ENCODE measurements at regions not wholly inside any gene's neighbourhood (a gene's known extent, or its start where the extent isn't known, plus 50 kb on each side); places are given as distances from the start of the nearest gene placed in this dataset.

DNA sequence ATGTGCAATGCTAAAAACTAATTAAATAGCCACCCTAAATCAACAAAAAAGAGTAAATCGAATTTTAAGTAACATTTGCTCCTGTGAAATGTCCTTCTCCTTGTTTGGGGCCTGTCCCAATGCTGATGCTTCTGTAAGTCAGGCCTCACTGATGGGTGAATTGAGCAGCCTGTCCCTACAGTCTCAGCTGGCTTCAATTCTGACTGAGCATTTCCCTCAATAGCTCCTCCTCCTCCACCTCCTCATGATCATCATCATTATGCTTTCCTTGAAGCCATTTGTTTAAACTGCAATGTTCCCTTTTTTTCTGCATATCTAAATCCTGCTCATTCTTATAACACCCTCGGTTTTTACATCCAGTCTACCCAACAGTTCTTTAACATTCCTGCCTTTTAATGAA is 137.2 kb upstream of the CELF4 start:
- no peak for DNase-seq

DNA sequence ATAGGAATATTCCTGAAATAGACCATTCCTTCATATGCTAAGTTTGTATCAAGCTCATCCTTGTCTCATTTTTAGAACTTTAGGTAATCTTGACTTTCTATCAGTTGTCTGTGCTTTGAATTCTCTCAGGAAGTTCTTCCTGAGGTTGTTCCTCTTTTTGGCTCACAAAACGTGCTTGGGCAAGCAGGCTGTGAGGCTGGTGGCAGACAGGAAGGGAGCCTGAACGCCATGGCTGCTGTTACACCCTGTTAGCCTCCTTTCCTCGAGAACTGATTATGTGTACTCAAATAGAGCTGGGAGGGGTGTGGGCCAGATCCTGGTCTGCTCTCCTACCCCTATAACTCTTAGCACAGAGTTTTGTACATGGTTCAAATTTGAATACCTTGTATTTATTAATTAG is 136.4 kb upstream of the CELF4 start:
- DNase-seq, result no peak

DNA sequence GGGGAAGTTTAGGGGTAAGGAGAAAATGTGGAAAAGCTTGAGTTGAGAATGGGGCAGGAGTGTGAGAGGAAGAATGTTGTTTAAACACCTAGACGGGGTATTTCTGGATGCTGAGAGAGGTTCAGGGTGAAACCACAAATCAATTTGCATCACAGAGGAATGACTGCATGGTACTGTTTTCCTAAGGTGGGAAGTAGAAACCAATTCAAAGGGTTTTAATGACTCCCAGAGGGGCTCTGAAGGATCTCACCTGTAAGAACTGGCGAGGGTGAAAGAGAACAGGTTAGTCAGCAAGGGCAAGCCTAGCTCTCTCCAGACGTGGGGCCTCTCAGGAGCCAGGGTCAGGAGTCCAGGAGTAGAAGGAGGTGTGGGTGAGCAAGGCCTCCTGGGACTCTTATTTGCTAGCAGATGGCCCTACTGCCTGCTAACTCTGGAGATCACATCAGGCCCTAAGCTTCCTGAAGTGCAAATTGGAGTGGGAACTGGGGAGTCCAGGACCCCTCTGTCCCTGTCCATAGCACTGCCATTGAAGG is 133.0 kb upstream of the CELF4 start:
- no peak for DNase-seq

DNA sequence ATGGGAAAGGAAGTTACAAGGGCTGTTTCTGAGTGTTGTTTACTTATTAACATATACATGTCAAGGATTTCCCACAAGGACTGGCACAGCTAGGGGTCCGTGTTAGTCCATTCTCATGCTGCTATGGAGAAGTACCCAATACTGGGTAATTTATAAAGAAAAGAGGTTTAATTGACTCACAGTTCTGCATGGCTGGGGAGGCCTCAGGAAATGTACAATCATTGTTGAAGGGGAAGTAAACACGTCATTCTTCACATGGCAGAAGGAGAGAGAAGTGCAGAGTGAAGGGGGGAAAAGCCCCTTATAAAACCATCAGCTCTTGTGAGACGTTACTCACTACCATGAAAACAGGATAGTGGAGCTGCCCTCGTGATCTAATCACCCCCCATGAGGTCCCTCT is 128.9 kb upstream of the CELF4 start:
- no peak for DNase-seq

DNA sequence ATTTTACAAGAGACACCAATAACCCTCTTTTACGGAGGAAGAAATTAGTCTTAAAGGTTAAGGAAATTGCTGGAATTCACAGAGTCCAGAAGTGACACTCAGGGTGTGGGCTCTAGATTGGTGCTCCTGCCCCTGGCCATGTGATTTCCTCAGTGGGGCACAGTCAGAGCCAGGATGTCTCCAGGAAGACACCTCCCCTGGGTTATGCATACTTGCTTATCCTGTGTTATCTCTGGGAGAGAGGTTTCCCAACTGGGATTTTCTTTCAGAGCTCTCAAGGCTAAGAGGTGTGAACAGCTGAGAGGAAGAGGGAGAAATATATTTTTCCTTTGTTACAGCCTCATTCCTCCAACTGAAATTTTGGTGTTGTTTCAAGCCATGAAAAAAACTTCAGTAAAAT is 125.6 kb upstream of the CELF4 start:
- no peak for DNase-seq

- no peak for DNase-seq
These were observed 124.2 kb upstream of the CELF4 start for GRCh38 chr18:37689841-37690240.

DNA sequence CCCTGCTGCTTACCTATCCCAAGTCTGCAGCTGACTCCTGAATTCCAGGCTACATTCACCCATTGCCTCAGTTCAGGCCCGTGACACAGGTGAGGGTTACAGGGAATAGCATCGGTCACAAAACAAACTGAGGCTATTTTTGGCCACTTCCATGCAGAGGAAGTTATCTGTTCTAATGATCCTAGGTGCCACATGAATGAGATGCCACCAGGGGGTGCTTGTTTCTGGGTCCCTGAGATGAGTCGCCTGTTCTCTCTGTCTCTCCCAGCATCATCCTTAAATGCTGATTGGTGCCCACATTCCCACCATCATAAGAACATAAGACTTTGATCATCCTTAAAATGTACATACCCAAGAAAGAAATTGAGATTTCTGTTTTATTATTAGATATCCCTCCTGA is 119.0 kb upstream of the CELF4 start:
- DNase-seq, result no peak

DNA sequence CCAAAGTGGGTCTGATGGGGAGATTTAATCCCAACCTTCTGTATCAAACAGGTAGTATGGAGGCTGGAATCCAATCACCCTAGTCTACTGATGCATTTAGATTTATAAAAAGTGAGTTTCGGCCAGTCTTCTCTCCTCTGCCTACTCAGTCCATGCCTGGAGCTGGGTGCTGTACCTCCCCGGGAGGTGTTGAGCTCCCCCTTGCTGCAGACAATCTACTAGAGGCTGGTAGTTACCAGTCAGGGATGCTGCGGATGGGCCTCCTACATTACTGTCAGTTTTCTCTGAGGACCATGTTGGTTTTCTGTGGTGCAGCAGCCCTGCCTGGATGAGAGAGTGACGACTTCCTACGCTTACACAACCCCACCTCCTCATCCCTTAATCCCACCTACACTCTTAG is 118.6 kb upstream of the CELF4 start:
- DNase-seq, result no peak

- DNase-seq, result no peak
These were observed 115.3 kb upstream of the CELF4 start for GRCh38 chr18:37680911-37681310.

GRCh38 chr18:37676276-37676675 is 110.7 kb upstream of the CELF4 start:
- DNase-seq, result no peak

DNA sequence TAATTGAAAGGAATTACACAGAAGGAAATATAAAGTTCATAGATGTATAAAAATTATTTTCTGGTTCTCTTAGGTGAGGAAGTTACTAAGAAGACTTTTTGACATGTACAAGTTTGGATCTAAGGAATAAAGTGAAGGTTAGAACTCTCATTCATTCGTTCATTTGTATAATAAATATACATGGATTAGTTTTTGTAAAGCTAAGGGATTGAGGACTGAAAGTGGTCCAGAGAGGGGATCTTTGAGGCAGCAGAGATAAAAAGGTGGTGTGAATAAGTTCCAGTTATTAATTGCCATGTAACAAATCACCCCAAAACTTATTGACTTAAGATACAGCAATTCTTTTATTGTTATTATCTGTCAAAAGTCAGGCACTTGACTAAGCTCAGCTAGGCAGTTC is 110.1 kb upstream of the CELF4 start:
- no peak for DNase-seq

DNA sequence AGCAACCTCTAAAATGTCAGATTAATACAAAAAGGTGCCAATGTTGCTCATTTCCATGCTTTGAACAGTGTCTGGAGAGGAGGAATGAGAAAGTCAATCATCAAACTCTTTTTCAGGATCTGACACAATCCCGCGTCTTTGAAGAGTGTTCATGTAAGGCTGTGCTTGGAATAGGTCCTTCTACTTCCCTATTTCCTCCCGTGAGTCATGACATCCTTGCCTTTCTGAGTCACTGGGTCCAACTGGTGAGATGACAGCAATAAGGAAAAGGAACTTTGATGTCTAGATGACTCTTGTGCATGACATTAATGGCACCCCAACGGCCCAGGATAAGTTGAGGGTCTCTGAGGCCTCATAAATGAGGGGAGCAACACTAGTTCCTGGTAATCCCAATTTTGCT is 109.0 kb upstream of the CELF4 start:
- no peak for DNase-seq

DNA sequence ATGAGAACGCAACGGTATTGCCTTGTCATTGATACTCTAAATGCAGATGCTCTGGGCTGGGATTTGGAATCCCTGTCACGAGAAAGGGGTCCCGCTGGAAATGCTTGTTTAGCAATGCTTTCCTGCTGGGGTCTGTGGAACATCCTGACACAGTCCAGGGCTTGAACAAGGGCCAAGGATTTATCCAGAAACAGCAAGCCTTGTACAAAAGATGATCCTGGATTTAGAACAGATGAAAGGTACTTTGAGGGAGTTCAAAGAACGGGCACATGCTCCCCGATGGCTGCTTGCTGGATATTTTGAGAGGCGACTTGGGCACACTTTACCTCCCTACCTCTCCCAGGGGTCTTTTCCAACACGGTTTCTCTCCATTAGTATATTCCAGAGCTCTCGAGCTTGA is 108.1 kb upstream of the CELF4 start:
- DNase-seq, result no peak

GRCh38 chr18:37672932-37673595 is 107.5 kb upstream of the CELF4 start:
- DNase-seq, result no peak

- DNase-seq, result no peak
These were observed 106.4 kb upstream of the CELF4 start for GRCh38 chr18:37672001-37672400.

DNA sequence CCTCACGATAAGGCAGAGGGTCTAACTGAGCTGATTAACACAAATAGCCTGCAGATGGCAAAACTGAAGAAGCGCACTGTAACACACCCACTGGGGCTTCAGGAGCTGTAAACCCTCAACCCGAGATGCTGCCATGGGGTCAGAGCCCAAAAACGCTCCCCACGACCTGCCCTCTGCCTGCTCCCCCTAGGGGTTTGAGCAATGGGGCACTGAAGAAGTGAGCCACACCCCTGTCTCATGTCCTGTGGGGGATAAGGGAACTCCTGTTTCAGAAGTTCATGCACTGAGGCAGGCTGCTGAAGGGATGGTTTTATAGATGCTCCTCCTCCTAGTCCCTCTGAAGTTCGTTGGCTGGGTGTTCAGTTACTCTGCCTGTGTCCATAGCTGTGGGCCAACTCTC is 105.9 kb upstream of the CELF4 start:
- DNase-seq, result no peak

GRCh38 chr18:37671119-37671518 is 105.5 kb upstream of the CELF4 start:
- no peak for DNase-seq

- DNase-seq, result no peak
These were observed 104.5 kb upstream of the CELF4 start for GRCh38 chr18:37669991-37670534.

DNA sequence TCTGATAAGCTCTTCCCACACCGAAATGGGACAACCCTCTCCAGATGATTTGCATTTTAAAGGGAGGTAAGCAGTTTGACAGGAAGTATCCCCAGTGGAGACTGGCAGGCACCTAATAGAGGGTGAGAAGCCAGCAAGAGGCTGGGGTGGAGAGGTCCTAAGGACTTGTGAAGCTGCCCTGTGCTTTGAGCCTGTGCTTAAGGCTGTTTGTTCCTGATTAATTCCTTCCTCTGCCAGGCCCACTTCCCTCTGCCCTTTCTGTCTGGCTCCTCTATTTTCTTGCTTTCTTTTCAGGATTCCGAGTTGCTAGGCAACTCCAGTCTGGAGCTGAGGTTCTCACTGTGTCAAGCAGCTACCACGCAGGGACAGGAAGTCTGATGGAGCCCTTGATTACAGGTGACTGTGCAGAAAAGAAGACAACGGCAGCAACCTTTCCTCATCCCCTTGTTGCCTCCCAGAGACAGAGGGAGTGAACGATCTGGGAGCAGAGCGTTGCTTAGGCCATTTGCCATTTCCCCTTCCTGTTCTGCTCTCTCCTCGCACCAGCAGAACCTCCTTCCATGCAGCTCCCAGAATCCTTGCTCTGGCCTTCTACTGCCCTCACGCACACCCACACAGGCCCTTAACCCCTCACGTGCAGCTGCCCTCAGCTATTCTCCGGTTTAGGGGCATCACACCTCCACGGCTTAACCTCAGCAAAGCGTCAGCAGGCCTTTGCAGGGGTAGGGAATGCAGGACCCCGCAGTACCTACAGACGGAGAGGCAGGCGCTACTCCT is 103.6 kb upstream of the CELF4 start:
- no peak for DNase-seq

GRCh38 chr18:37667836-37668235 is 102.2 kb upstream of the CELF4 start:
- DNase-seq, result no peak

DNA sequence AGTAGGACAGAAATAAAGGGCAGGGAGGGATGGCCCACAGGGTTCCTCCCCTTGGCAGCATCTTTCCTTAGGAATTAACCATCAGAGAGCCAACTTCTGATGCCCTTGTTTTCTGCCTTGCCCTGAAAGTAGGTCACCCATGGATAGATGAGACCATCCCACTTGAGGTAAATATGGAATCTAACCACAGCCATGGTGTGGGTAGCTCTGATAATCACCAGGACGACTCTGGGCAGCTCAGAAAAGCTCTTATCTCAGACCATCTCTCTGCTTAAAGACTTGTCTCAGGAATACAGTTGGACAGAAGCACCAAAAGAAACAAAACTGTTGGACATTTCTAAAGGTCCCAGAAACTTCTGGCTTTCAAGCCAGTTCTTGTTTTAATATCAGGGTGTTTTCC is 101.4 kb upstream of the CELF4 start:
- DNase-seq, result no peak

DNA sequence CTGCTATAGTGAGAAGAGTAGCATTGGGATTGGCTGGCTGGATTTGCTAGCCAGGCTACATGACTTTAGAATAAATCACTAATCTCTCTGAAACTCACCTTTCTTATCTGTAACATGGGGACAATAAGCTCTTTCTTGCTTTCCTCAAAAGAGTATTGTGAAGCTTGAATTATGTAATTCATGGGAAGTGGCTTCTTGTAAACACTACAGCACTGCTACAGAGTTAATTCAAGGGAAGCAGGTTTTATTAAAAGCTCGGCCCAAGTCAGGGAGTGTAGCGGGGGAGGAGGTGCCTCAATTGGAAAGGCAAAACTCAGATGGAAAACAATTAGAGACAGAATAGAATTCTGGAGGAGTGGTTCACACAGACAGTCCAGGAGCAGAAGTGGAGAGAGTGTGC is 100.9 kb upstream of the CELF4 start:
- no peak for DNase-seq

GRCh38 chr18:37665346-37665745 is 99.7 kb upstream of the CELF4 start:
- DNase-seq, result no peak

DNA sequence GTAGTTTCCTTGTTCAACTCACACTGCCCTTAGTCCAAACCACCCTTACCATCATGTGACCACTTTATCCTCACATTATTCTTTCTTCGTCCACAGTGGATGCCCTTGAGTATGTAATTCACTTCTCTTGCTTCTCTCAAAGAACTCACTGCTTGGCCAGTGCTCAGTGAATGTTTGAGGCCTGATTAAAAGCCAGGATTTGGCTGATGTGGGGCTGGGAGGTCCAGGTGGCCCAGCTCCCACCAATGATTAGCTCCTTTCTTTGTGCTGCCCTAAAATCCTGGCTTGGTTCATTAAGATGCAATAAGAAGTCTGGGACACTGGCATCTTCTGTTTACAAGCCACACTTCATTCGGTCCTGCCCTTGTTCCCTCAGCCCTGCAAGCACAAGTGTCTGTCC is 97.8 kb upstream of the CELF4 start:
- no peak for DNase-seq
